ENCODE measurements at regions not wholly inside any gene's neighbourhood (a gene's known extent, or its start where the extent isn't known, plus 50 kb on each side); places are given as distances from the start of the nearest gene placed in this dataset.
"Not testable (repeated sequence)": the region's sequence is repeated elsewhere in the genome, so short reads cannot be mapped to it uniquely, and the experiment has no call there.

GRCh38 chr10:16049050-16049449 lies 188.7 kb upstream of the MINDY3 start:
- POLR2A ChIA-PET, result no interaction called here
- TF ChIP-seq CTCF (IDR thresholded peaks at IDR 0.05; ENCODE audit: low read depth, low read length), result no peak
- H3K27ac ChIP-seq (ENCODE audit: low read depth, low read length), result no peak overlapping the region
- H3K4me3 ChIP-seq (ENCODE audit: low read depth, low read length), result no peak overlapping the region
- peaks cover 5% of the 10 kb centered on the region; the same call in 1 of the 2 replicates for H3K9me3 ChIP-seq (ENCODE audit: control insufficient read depth, insufficient read depth, low read length)
- no peak for DNase-seq (ENCODE audit: low read depth, low spot score)
- H3K27me3 ChIP-seq (ENCODE audit: control insufficient read depth, insufficient read depth, low read length), result no peaks in the 10 kb centered on the region
- CTCF ChIA-PET, result no interaction called here

- Histone ChIP-seq H3K27me3 (ENCODE audit: control insufficient read depth, insufficient read depth, low read length) (no peaks in the 10 kb centered on the region), H3K9me3 (ENCODE audit: control insufficient read depth, insufficient read depth, low read length) (peaks cover 5% of the 10 kb centered on the region; the same call in 1 of the 2 replicates), H3K4me3 (ENCODE audit: low read depth, low read length) (no peak overlapping the region), H3K27ac (ENCODE audit: low read depth, low read length) (no peak overlapping the region)
- CTCF ChIA-PET, result no interaction called here
- POLR2A ChIA-PET, result no interaction called here
- no peak for TF ChIP-seq CTCF (IDR thresholded peaks at IDR 0.05; ENCODE audit: low read depth, low read length)
- DNase-seq (ENCODE audit: low read depth, low spot score), result no peak
Observed at GRCh38 chr10:16049782-16050181, 189.5 kb upstream of the MINDY3 start.

GRCh38 chr10:16063350-16063749 lies 203.0 kb upstream of the MINDY3 start:
- Histone ChIP-seq H3K9me3 (ENCODE audit: control insufficient read depth, insufficient read depth, low read length) (peaks cover 5% of the 10 kb centered on the region; the same call in 1 of the 2 replicates), H3K27ac (ENCODE audit: low read depth, low read length) (no peak overlapping the region), H3K4me3 (ENCODE audit: low read depth, low read length) (no peak overlapping the region), H3K27me3 (ENCODE audit: control insufficient read depth, insufficient read depth, low read length) (no peaks in the 10 kb centered on the region)
- no peak for TF ChIP-seq CTCF (IDR thresholded peaks at IDR 0.05; ENCODE audit: low read depth, low read length)
- CTCF ChIA-PET, result no interaction called here
- POLR2A ChIA-PET, result no interaction called here
- DNase-seq (ENCODE audit: low read depth, low spot score), result no peak

GRCh38 chr10:16083551-16083950 lies 223.2 kb upstream of the MINDY3 start:
- H3K4me3 ChIP-seq (ENCODE audit: low read depth, low read length); H3K27me3 ChIP-seq (ENCODE audit: control insufficient read depth, insufficient read depth, low read length); H3K27ac ChIP-seq (ENCODE audit: low read depth, low read length); POLR2A ChIA-PET; CTCF ChIA-PET; DNase-seq (ENCODE audit: low read depth, low spot score); H3K9me3 ChIP-seq (ENCODE audit: control insufficient read depth, insufficient read depth, low read length): not testable (repeated sequence)

- TF ChIP-seq CTCF (IDR thresholded peaks at IDR 0.05; ENCODE audit: low read depth, low read length), result no peak
- Histone ChIP-seq H3K4me3 (ENCODE audit: low read depth, low read length) (no peak overlapping the region), H3K27ac (ENCODE audit: low read depth, low read length) (no peak overlapping the region), H3K27me3 (ENCODE audit: control insufficient read depth, insufficient read depth, low read length) (no peaks in the 10 kb centered on the region), H3K9me3 (ENCODE audit: control insufficient read depth, insufficient read depth, low read length) (no peaks in the 10 kb centered on the region; the same call in 1 of the 2 replicates)
- ChIA-PET CTCF (no interaction called here), POLR2A (no interaction called here)
- no peak for DNase-seq (ENCODE audit: low read depth, low spot score)
Observed at GRCh38 chr10:16105082-16105481, 244.8 kb upstream of the MINDY3 start.
